Esophagus muscularis mucosa (tissue), 4 donors: ENCODE measurements at regions not wholly inside any gene's neighbourhood (a gene's known extent, or its start where the extent isn't known, plus 50 kb on each side); places are given as distances from the start of the nearest gene placed in this dataset.

ENCODE experiments used
- EP300 ChIP-seq: sonication (generic); formaldehyde crosslinking; IDR thresholded peaks from one replicate; pipeline ENCODE4 v1.6.1; 2017; ENCODE audit warnings: antibody characterized with exemption
- POLR2A ChIP-seq: fragments of 450-650 bp; IDR thresholded peaks from one replicate; pipeline ENCODE4 v1.6.1; 2017; ENCODE audit warnings: antibody characterized with exemption, moderate library complexity, mild to moderate bottlenecking, low read depth
- TF ChIP-seq, protein P1 (sequence below), 3 experiments: fragments of 200-600 bp in 2 of 3; fragments of 450-650 bp in 1 of 3; sonication (generic) in 2 of 3; IDR thresholded peaks; one replicate each; pipeline ENCODE4 v1.5.1; 2017 to 2019; ENCODE audit warnings: antibody characterized with exemption in 3 of 3, mild to moderate bottlenecking in 2 of 3, moderate library complexity in 1 of 3

DNA sequence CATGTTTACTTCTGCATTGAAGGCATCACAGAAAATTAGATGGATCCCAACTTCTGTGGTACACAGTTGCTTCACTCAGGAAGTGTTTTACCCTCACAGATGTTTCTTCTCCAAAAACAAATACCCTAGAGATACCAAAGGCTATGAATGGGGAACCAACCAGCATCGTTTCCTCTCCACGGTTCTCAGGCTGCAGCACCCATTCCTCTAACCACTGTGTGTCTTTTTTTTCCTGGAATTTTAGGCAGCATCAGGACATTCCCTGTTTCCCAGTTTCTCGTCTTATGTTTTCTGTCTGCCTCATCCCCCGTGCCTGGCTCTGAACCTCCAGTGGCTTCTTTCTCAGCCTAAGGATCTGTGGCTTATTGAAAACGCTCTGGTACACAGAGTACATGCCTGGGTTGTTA, 72.0 kb upstream of the TBX5 start:
- TF ChIP-seq POLR2A (no peak), EP300 (no peak)
- TF ChIP-seq, protein P1, sequence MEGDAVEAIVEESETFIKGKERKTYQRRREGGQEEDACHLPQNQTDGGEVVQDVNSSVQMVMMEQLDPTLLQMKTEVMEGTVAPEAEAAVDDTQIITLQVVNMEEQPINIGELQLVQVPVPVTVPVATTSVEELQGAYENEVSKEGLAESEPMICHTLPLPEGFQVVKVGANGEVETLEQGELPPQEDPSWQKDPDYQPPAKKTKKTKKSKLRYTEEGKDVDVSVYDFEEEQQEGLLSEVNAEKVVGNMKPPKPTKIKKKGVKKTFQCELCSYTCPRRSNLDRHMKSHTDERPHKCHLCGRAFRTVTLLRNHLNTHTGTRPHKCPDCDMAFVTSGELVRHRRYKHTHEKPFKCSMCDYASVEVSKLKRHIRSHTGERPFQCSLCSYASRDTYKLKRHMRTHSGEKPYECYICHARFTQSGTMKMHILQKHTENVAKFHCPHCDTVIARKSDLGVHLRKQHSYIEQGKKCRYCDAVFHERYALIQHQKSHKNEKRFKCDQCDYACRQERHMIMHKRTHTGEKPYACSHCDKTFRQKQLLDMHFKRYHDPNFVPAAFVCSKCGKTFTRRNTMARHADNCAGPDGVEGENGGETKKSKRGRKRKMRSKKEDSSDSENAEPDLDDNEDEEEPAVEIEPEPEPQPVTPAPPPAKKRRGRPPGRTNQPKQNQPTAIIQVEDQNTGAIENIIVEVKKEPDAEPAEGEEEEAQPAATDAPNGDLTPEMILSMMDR (IDR thresholded peaks at IDR 0.05) = no peak
